GM13977 (cell line): ENCODE measurements at regions not wholly inside any gene's neighbourhood (a gene's known extent, or its start where the extent isn't known, plus 50 kb on each side); places are given as distances from the start of the nearest gene placed in this dataset.
"Not testable (repeated sequence)": the region's sequence is repeated elsewhere in the genome, so short reads cannot be mapped to it uniquely, and the experiment has no call there.

ENCODE experiments used
- DNase-seq: peaks from one replicate; pipeline ENCODE4 v3.0.0; 2012; ENCODE audit warnings: low spot score
- in situ Hi-C: fragments of 300-500 bp; cut with MboI; formaldehyde crosslinking; loops from one replicate; pipeline ENCODE4 v1.12.0; 2022; ENCODE audit warnings: low sequenced_read_pairs, low pct_unique_long_range_greater_than_20kb, mixed read lengths, inconsistent platforms; ENCODE audit not compliant: unreplicated experiment
- TF ChIP-seq, protein P1 (sequence below): IDR thresholded peaks from 2 replicates; pipeline ENCODE4 v1.5.1; 2012; ENCODE audit warnings: mild to moderate bottlenecking, control low read depth; ENCODE audit not compliant: insufficient read depth; ENCODE audit errors: extremely low read depth, missing control alignments

DNA sequence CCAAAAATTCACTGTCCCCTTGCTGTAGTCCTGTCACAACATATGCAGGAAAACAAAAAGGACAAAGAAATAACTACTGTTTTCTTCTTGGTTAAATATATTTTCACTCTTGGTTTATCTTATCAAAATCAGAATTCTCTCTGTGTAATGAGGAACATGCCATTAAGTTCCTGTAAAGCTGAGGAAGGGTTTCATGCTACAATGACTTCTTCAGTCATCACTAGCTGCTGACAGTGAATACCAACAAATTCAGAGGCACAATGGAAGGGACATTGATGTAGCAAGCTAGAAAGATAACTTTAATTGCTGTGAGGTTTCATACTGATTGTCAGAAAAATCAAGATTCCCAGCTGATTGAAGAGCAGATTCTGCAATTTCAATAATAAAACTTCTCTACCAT is 782.9 kb upstream of the HTR2C start:
- TF ChIP-seq, protein P1, sequence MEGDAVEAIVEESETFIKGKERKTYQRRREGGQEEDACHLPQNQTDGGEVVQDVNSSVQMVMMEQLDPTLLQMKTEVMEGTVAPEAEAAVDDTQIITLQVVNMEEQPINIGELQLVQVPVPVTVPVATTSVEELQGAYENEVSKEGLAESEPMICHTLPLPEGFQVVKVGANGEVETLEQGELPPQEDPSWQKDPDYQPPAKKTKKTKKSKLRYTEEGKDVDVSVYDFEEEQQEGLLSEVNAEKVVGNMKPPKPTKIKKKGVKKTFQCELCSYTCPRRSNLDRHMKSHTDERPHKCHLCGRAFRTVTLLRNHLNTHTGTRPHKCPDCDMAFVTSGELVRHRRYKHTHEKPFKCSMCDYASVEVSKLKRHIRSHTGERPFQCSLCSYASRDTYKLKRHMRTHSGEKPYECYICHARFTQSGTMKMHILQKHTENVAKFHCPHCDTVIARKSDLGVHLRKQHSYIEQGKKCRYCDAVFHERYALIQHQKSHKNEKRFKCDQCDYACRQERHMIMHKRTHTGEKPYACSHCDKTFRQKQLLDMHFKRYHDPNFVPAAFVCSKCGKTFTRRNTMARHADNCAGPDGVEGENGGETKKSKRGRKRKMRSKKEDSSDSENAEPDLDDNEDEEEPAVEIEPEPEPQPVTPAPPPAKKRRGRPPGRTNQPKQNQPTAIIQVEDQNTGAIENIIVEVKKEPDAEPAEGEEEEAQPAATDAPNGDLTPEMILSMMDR, result no peak
- in situ Hi-C loops, result no loop called here
- no peak for DNase-seq

DNA sequence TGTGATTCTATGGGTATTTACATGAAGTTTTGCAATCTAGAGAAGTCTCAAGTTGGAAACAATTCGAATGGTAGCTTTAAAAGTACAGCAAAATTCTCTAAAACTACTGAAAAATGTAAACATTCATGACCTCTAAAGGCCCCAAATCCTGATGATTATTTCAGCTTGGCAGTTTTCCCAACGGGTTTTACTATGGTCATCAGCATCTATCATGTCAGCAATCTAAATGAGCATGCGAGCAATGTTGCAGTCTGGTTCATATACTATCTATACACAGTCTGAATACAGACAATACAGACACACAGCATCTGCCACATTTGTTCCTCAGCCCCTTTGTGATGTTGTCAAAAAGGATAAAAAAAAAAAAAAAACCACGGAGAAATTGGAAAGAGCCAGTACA is 790.3 kb upstream of the HTR2C start:
- in situ Hi-C loops, result no loop called here
- TF ChIP-seq, protein P1, result no peak
- DNase-seq, result no peak

DNA sequence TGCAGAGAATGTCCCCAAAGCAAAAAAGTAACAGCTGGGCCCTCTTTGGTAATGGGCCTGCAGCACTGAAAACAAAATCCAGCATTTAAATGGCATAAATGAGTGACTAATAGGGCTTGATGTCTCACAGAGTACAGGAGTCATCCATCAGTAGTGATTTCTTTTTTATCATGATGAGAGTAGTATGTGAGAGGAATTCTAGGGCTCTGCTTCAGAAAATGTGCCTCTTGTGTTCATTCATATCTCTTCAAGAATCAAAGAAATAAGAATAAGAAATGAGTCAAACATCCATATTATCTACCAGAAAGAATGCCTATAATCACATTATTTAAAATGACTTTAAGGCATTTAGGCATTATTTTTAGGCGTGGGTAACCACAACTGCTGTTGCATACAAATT is 792.9 kb upstream of the HTR2C start:
- TF ChIP-seq, protein P1, result no peak
- no peak for DNase-seq
- in situ Hi-C loops, result no loop called here

DNA sequence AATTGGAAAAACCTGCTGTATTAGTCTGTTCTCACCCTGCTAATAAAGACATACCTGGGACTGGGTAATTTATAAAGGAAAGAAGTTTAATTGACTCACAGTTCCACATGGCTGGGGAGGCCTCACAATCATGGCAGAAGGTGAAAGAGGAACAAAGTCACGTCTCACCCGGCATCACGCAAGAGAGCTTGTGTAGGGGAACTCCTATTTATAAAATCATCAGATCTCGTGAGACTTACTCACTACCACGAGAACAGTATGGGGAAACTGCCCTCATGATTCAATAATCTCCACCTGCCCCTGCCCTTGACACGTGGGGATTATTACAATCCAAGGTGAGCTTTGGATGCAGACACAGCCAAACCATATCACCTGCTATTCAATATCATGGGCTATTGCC is 799.1 kb upstream of the HTR2C start:
- in situ Hi-C loops, result not testable (repeated sequence)

DNA sequence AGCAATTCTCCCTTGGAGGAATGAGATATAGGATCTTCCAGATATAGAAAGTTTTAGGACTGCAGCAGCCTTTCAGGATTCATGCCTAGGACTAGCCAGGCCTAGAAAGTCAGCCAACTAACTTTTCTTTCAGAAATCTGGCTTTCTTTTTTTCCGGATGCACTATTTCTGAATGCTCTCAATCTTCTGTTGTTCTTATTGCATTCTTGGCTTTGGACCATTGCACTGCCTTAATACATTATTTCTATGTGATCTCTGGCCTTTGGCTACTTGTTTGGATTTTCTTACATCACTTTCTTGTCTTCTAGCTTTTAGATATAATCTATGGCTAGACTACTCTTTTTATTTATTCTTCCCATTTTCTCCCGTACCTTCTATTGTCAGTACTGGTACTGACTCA is 813.1 kb upstream of the HTR2C start:
- no peak for DNase-seq
- TF ChIP-seq, protein P1, result no peak
- in situ Hi-C loops, result no loop called here

More for the DNA sequence above, 799.1 kb upstream of the HTR2C start:
- not testable (repeated sequence) for DNase-seq

DNA sequence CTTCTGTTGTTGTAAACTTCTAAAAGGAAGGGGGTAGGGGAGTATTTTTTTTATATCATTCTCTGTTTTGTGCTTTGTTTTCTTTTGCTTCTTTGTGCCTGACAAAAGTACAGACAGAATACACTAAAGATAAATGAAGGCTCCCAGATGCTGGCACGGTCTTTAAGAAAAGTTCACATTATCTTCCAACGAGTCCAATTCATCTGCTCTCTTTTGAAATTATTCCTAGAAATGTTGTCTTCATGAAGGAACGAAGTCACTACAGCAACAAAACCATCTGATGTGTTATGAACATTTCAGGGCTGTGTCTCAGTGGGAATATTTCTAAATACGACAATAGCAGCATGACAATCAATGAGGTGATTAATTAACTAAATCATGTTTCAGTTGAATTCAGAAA is 813.8 kb upstream of the HTR2C start:
- DNase-seq, result no peak
- TF ChIP-seq, protein P1, result no peak
- in situ Hi-C loops, result no loop called here

DNA sequence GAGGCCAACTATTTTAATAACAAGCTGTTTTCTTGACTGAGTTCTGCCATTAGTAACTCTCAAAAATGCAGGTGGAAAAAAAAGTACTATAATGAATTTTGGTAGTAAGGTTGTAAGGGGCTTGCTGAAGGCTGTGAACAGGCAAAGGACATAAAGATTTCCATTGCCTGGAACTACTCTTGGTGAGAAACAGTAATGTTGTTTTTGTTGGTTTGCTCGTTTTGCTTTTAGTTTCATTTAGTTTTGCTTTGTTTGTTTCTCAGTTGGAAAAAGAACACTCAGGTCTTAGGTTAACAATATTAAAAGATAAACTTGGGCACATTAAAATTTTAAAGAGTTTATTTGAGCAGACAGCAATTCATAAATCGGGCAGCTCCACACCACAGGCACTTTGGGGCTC is 824.5 kb upstream of the HTR2C start:
- in situ Hi-C loops, result no loop called here
- TF ChIP-seq, protein P1, result no peak
- DNase-seq, result no peak
